ENCODE measurements at regions not wholly inside any gene's neighbourhood (a gene's known extent, or its start where the extent isn't known, plus 50 kb on each side); places are given as distances from the start of the nearest gene placed in this dataset.

- POLR2A ChIA-PET, result no interaction called here
- Mint-ChIP-seq H3K4me1 (no peaks in the 10 kb centered on the region), H3K4me3 (no peak overlapping the region), H3K27ac (no peak overlapping the region), H3K9me3 (ENCODE audit: insufficient read depth) (no peaks in the 10 kb centered on the region), H3K27me3 (peaks cover 26% of the 10 kb centered on the region)
- H3K36me3 ChIP-seq (replicated peaks in 1 of 2; ENCODE audit: control extremely low read depth in 1 of 2, control insufficient read depth in 1 of 2, extremely low read depth in 1 of 2, insufficient read depth in 2 of 2, low read length in 1 of 2), result no peaks in the 10 kb centered on the region
- no peaks in the 10 kb centered on the region for H4K20me1 ChIP-seq (ENCODE audit: control insufficient read depth, insufficient read depth, low read length, poor library complexity, severe bottlenecking)
- H3K4me3 ChIP-seq (ENCODE audit: control extremely low read depth in 1 of 5, extremely low read depth in 1 of 5, insufficient read depth in 1 of 5, low read depth in 2 of 5, low read length in 4 of 5), result no peak overlapping the region
- DNase-seq (no peak), ATAC-seq (ENCODE audit: low read depth) (no peak)
- H3K4me1 ChIP-seq (ENCODE audit: control insufficient read depth in 2 of 2, insufficient read depth in 2 of 2, low read length in 2 of 2), result no peaks in the 10 kb centered on the region
- no peak overlapping the region for H2AFZ ChIP-seq (ENCODE audit: insufficient read depth, low read depth, low read length, poor library complexity, severe bottlenecking)
- peaks cover 0 to 6% (median 2%) of the 10 kb centered on the region in 4 experiments for H3K27me3 ChIP-seq (replicated peaks in 1 of 4; ENCODE audit: control extremely low read depth in 1 of 4, control insufficient read depth in 3 of 4, insufficient read depth in 4 of 4, low read length in 3 of 4)
- no peak overlapping the region for H3K9ac ChIP-seq (ENCODE audit: low read length)
- no CpG with 5 or more reads among the region's 5 CpGs for WGBS (ENCODE audit: insufficient coverage)
- TF ChIP-seq CTCF (IDR thresholded peaks at IDR 0.05) (no peak), EZH2 (IDR thresholded peaks at IDR 0.05; ENCODE audit: borderline replicate concordance, insufficient read depth, low read depth, low read length, poor library complexity, severe bottlenecking) (no peak)
- intact Hi-C loops (cut with micrococcal nuclease), result no loop called here
- H3K79me2 ChIP-seq (ENCODE audit: control insufficient read depth, insufficient read depth, low read length), result no peaks in the 10 kb centered on the region
- no peaks in the 10 kb centered on the region for H3K9me3 ChIP-seq (ENCODE audit: control extremely low read depth in 1 of 3, control insufficient read depth in 2 of 3, insufficient read depth in 1 of 3, low read length in 2 of 3)
- no peak overlapping the region for H3K27ac ChIP-seq (ENCODE audit: low read length in 2 of 2)
- no peak overlapping the region for H3K4me2 ChIP-seq (replicated peaks; ENCODE audit: low read depth, low read length, poor library complexity, severe bottlenecking)
- CTCF ChIA-PET, result no interaction called here
Observed at GRCh38 chr10:114753126-114753525, 68.5 kb upstream of the FHIP2A start.

GRCh38 chr10:114754445-114755320 is 66.9 kb upstream of the FHIP2A start:
- Histone ChIP-seq H4K20me1 (ENCODE audit: control insufficient read depth, insufficient read depth, low read length, poor library complexity, severe bottlenecking) (no peaks in the 10 kb centered on the region), H2AFZ (ENCODE audit: insufficient read depth, low read depth, low read length, poor library complexity, severe bottlenecking) (no peak overlapping the region), H3K79me2 (ENCODE audit: control insufficient read depth, insufficient read depth, low read length) (no peaks in the 10 kb centered on the region), H3K4me2 (replicated peaks; ENCODE audit: low read depth, low read length, poor library complexity, severe bottlenecking) (no peak overlapping the region), H3K4me3 (ENCODE audit: control extremely low read depth in 1 of 5, extremely low read depth in 1 of 5, insufficient read depth in 1 of 5, low read depth in 2 of 5, low read length in 4 of 5) (no peak overlapping the region), H3K9ac (ENCODE audit: low read length) (no peak overlapping the region), H3K36me3 (replicated peaks in 1 of 2; ENCODE audit: control extremely low read depth in 1 of 2, control insufficient read depth in 1 of 2, extremely low read depth in 1 of 2, insufficient read depth in 2 of 2, low read length in 1 of 2) (no peaks in the 10 kb centered on the region), H3K9me3 (ENCODE audit: control extremely low read depth in 1 of 3, control insufficient read depth in 2 of 3, insufficient read depth in 1 of 3, low read length in 2 of 3) (no peaks in the 10 kb centered on the region), H3K27ac (ENCODE audit: low read length in 2 of 2) (no peak overlapping the region), H3K27me3 (replicated peaks in 1 of 4; ENCODE audit: control extremely low read depth in 1 of 4, control insufficient read depth in 3 of 4, insufficient read depth in 4 of 4, low read length in 3 of 4) (peaks cover 0 to 3% (median 0%) of the 10 kb centered on the region in 4 experiments), H3K4me1 (ENCODE audit: control insufficient read depth in 2 of 2, insufficient read depth in 2 of 2, low read length in 2 of 2) (no peaks in the 10 kb centered on the region)
- DNase-seq, result no peak
- POLR2A ChIA-PET, result no interaction called here
- Mint-ChIP-seq H3K27me3 (peaks cover 15% of the 10 kb centered on the region), H3K9me3 (ENCODE audit: insufficient read depth) (no peaks in the 10 kb centered on the region), H3K27ac (no peak overlapping the region), H3K4me3 (no peak overlapping the region), H3K4me1 (no peaks in the 10 kb centered on the region)
- TF ChIP-seq EZH2 (IDR thresholded peaks at IDR 0.05; ENCODE audit: borderline replicate concordance, insufficient read depth, low read depth, low read length, poor library complexity, severe bottlenecking), result no peak
- no peak for TF ChIP-seq CTCF (IDR thresholded peaks at IDR 0.05)
- intact Hi-C loops (cut with micrococcal nuclease), result no loop called here
- CTCF ChIA-PET, result no interaction called here
- no peak for ATAC-seq (ENCODE audit: low read depth)
- 94% methylated on average over 11 of the region's 15 CpGs for WGBS (ENCODE audit: insufficient coverage)
